Left colon (tissue), 2 donors: ENCODE measurements at regions not wholly inside any gene's neighbourhood (a gene's known extent, or its start where the extent isn't known, plus 50 kb on each side); places are given as distances from the start of the nearest gene placed in this dataset.

Experiments used
- ATAC-seq: fragments of 200-7000 bp; cut with Tn5 transposase; one replicate; pipeline ENCODE4 v1.9.1; 2020; ENCODE audit warnings: mild to moderate bottlenecking, moderate library complexity
- DNase-seq, 2 donors: peaks; one replicate each; pipeline ENCODE4 v3.0.0-alpha.2; 2020
- intact Hi-C, 2 donors: fragments of 100-400 bp; cut with DNase I in 1 of 2; cut with micrococcal nuclease in 1 of 2; formaldehyde crosslinking; loops; one replicate each; pipeline versions ENCODE4 v1.11.2 to v1.14.0; 2022; cut with DNase I, micrococcal nuclease
- donor health status: DM: no; HTN: no; CAD: no.
- donor health status: DM: yes; HTN: yes; CAD: no.

DNA sequence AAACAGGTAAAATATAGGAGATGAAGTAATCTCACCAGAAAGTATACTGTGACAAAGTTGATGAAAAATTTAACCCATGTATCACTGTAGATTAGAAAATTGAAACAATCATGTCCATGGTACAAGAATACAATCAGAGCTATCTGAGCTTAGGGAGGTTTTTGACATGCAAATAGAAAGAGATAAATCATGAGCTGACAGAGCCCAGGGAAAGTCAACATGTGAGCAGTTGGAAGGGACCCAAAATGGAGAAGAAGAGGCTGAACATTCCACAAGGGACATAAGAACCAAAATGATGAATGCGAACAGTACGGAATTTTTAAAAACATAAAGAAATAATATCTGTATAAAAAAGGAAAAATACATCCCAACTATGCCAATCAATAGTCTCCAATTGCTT is 395.4 kb upstream of the CYRIA start:
- intact Hi-C loops, result no loop called here
- no peak for DNase-seq
- ATAC-seq, result no peak

DNA sequence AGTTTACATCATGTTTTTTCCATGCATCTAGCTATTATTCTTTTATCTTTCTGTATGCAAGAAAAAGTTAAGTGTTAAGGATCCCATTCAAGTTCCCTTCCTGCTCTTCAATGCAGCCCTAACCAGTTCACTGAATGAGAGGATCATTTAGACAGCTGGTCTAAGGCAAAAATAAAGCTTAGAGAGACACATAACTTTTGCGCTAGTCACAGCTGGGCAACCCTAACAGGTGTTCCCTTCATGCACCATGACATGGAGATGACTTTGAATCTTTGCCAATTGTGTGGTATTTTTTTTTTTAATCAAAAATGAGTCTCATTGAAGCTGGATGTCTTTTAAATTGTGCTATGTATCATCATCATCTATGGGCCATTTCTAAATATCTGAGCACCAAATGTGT is 393.8 kb upstream of the CYRIA start:
- intact Hi-C loops, result no loop called here
- DNase-seq (no peak), ATAC-seq (no peak)

- intact Hi-C loops, result no loop called here
- ATAC-seq, result no peak
- DNase-seq, result no peak
Observed at GRCh38 chr2:17058772-17059402, 393.3 kb upstream of the CYRIA start.

GRCh38 chr2:17057109-17058017 is 391.7 kb upstream of the CYRIA start:
- intact Hi-C loops, result no loop called here
- no peak for ATAC-seq

GRCh38 chr2:17056236-17056635 is 390.6 kb upstream of the CYRIA start:
- DNase-seq, result no peak
- intact Hi-C loops, result no loop called here

More at GRCh38 chr2:17057109-17058017, 391.7 kb upstream of the CYRIA start:
- DNase-seq, result no peak

DNA sequence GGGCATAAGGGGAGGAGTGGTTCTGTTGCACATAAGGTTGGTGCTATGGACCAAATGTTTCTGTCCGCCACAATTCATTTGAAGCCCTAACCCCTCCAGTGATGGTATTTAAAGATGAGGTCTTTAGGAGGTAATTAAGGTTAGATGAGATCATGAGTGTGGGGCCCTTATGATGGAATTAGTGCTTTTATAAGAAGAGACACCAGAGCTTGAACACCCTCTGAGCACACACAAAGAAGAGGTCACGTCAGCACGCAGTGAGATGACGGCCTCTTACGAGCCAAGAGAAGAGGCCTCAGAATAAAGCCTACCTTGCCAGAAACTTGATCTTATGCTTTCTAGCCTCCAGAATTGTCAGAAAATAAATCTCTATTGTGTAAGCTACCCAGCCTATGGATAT is 386.4 kb upstream of the CYRIA start:
- ATAC-seq, result no peak
- DNase-seq, result no peak
- intact Hi-C loops, result no loop called here

More at GRCh38 chr2:17056236-17056635, 390.6 kb upstream of the CYRIA start:
- ATAC-seq, result no peak

DNA sequence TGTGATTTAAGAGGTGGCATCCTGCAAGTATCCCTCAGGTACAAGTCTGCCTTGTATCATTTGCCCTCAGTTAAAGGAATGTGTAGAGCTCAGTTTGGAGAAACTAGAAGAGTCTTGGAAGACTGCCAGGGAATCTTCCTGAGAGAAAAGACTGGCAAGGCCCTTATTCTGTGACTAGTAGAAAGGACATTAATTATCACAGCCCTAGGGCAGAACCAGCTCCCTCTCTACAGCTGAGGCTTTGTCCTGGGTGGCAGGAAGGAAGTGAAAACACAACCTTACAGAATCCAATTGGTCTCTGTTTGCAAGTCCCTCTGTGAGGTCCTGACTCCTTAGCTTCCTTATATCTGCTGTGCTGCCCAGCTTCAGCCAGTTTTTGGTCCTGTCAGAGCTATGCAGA is 385.9 kb upstream of the CYRIA start:
- ATAC-seq (no peak), DNase-seq (no peak)
- intact Hi-C loops, result no loop called here

DNA sequence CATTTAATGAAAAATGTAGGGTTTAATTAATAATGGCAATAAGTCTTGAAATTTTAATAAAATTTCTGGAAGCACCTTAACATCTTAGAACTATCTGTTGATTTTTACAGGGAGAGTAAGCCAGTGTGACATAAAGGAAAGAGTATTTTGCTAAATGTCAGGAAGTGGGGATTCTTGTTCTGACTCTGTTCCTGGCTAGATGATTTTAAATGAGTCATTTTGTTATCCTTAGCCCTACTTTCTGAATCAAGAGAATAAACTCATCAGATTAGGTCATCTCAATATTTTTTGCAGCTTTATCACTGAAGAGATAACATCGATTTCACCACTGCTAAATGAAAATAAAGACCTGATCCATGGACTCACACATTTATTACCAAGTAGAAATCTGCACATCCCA is 377.5 kb upstream of the CYRIA start:
- intact Hi-C loops, result no loop called here
- no peak for ATAC-seq

GRCh38 chr2:17036361-17036760 is 370.7 kb upstream of the CYRIA start:
- intact Hi-C loops, result no loop called here

More for the DNA sequence above, 377.5 kb upstream of the CYRIA start:
- DNase-seq, result no peak

DNA sequence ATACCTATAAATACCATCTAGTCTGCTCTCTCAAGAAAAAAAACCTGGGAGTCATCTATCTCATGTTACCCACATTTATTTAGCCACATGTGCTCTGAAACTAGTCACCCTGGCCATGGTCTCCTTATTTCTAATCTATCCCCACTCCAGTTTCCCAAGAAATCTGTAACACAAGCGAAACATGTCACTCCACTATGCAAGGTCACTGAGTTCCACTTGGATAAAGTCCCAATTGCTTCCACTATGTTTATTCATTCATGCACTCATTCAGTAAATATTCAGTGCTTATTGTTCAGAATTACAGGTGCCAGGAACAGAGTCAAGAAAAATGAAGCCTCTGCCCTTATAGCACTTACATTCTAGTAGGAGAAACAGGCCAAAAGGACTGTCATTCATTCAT is 369.4 kb upstream of the CYRIA start:
- ATAC-seq (no peak), DNase-seq (no peak)

More at GRCh38 chr2:17036361-17036760, 370.7 kb upstream of the CYRIA start:
- ATAC-seq, result no peak
- DNase-seq, result no peak

DNA sequence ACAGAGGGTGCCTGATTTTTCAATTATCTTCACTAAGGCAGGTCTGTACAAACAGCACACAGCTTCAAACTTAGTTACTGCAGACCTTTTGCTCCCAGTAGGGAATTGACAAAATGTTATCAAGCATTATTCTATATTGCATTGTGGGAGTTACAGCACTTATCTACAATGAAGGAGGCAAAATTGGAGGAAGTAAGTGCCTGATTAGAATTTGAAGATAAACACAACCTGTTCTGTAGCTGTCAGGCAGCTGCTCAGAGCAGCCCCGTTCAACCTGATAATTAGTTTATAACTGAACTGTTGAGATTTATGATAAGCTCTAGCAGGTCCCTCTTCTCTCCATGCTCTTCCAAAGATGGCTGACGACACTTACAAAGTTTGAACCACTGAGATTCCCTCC is 364.4 kb upstream of the CYRIA start:
- intact Hi-C loops, result no loop called here
- ATAC-seq, result no peak
- no peak for DNase-seq

More for the DNA sequence above, 369.4 kb upstream of the CYRIA start:
- intact Hi-C loops, result no loop called here

DNA sequence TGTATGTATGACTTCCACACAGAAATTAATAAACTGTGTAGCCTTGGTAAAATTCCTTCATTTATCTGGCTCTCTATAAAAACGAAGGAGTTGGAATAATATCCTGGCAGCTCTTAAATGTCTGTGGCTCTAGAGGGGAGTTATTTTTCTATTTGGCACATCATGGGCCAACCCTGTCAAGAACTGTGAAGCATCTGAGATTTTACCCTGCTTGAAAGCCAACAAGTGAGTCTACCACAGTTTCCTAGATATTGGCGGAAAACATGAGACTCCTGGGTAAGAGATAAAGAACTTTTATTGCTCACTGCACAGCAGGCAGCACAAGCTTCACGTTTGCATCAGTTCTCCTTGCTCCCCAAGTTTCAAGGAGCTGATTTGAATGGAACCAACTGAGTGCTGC is 346.7 kb upstream of the CYRIA start:
- ATAC-seq (no peak), DNase-seq (no peak)
- intact Hi-C loops, result no loop called here

- intact Hi-C loops, result no loop called here
- DNase-seq, result no peak
Observed at GRCh38 chr2:17010104-17010503, 344.5 kb upstream of the CYRIA start.

DNA sequence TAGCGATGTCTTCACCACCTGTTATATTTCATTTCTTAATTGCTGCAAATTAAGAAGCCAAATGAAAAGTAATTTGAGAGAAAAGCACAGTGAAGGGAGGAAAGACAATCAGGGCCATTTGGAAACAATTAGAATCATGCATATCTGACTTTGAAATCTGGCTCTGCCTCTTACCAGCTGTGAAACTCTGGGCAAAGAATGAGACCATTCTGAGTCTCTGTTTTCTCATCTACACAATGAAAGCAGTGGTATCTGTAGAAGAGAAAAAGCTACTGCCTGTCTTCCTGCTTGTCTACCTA is 334.5 kb upstream of the CYRIA start:
- DNase-seq (no peak), ATAC-seq (no peak)
- intact Hi-C loops, result no loop called here

More at GRCh38 chr2:17010104-17010503, 344.5 kb upstream of the CYRIA start:
- no peak for ATAC-seq

GRCh38 chr2:16999347-17000183 is 333.9 kb upstream of the CYRIA start:
- intact Hi-C loops, result no loop called here
- ATAC-seq, result no peak
- no peak for DNase-seq

- ATAC-seq (no peak), DNase-seq (no peak)
- intact Hi-C loops, result no loop called here
Observed at GRCh38 chr2:16978301-16978700, 312.7 kb upstream of the CYRIA start.

DNA sequence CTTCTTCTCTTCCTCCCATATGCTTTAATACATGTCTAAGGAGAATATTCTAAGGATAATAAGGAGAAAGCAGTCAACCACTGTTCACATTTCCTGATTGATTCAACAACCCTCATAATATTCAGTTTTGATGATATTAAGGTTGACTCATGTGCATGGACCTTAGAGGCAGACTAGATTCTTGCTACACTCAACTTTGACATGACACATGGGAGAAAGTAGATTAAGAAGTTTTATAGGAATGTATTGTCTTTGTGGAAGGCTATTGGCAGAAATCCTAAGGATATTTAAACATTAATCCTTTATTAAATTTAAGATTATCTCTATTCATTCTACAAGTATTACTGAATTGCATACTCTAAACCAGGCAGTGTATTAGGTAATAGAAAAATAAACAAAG is 309.1 kb upstream of the CYRIA start:
- intact Hi-C loops, result no loop called here
- DNase-seq (no peak), ATAC-seq (no peak)

GRCh38 chr2:16973586-16974286 is 308.1 kb upstream of the CYRIA start:
- ATAC-seq (no peak), DNase-seq (no peak)
- intact Hi-C loops, result no loop called here

GRCh38 chr2:16972276-16972675 is 306.6 kb upstream of the CYRIA start:
- DNase-seq (no peak), ATAC-seq (no peak)
- intact Hi-C loops, result no loop called here
